K562 (cell line): ENCODE measurements at regions not wholly inside any gene's neighbourhood (a gene's known extent, or its start where the extent isn't known, plus 50 kb on each side); places are given as distances from the start of the nearest gene placed in this dataset.
"Not testable (repeated sequence)": the region's sequence is repeated elsewhere in the genome, so short reads cannot be mapped to it uniquely, and the experiment has no call there.

Experiments
- CTBP1 ChIP-seq: fragments of 450-650 bp; IDR thresholded peaks from 2 replicates; pipeline ENCODE4 v1.6.1; 2016; ENCODE audit warnings: borderline replicate concordance
- E2F8 ChIP-seq: fragments of 450-650 bp; IDR thresholded peaks from 2 replicates; pipeline ENCODE4 v1.7.1; 2018; ENCODE audit warnings: mild to moderate bottlenecking, low read depth; ENCODE audit not compliant: partially characterized antibody
- HBP1 ChIP-seq: fragments of 450-650 bp; formaldehyde crosslinking; IDR thresholded peaks from 2 replicates; pipeline ENCODE4 v1.4.0; 2022; ENCODE audit warnings: missing genetic modification characterization
- HDAC1 ChIP-seq, 2 experiments: fragments of 450-650 bp; IDR thresholded peaks; 2 replicates each; pipeline ENCODE4 v1.6.1; 2016 to 2017; ENCODE audit warnings: inconsistent platforms in 1 of 2, mild to moderate bottlenecking in 1 of 2, moderate library complexity in 1 of 2
- ILK ChIP-seq: fragments of 450-650 bp; IDR thresholded peaks from 2 replicates; pipeline ENCODE4 v1.6.1; 2016; ENCODE audit warnings: missing genetic modification characterization, low read depth, mild to moderate bottlenecking, missing compliant biosample characterization, moderate library complexity, borderline replicate concordance
- NR4A1 ChIP-seq, 2 experiments: fragments of 250-450 bp in 1 of 2; fragments of 450-650 bp in 1 of 2; sonication (Bioruptor Pico) in 1 of 2; IDR thresholded peaks; 2 replicates each; pipeline versions ENCODE4 v1.4.0 to v1.6.1; 2016 to 2020; ENCODE audit warnings: mild to moderate bottlenecking in 2 of 2, missing compliant biosample characterization in 1 of 2, missing genetic modification characterization in 1 of 2, moderate library complexity in 1 of 2
- PTTG1 ChIP-seq: fragments of 450-650 bp; IDR thresholded peaks from 2 replicates; pipeline ENCODE4 v1.6.1; 2016; ENCODE audit warnings: low read depth, mild to moderate bottlenecking, missing genetic modification characterization, missing compliant biosample characterization
- TEAD2 ChIP-seq: fragments of 450-650 bp; IDR thresholded peaks from 2 replicates; pipeline ENCODE4 v1.6.1; 2016; ENCODE audit warnings: missing genetic modification characterization, control low read depth, missing compliant biosample characterization
- TRIM24 ChIP-seq, 2 experiments: fragments of 450-650 bp; IDR thresholded peaks; 2 replicates each; pipeline ENCODE4 v1.6.1; 2016
- ZBTB26 ChIP-seq: fragments of 450-650 bp; formaldehyde crosslinking; IDR thresholded peaks from 2 replicates; pipeline ENCODE4 v1.4.0; 2022; ENCODE audit warnings: missing genetic modification characterization
- ZNF324 ChIP-seq: fragments of 250-450 bp; sonication (Bioruptor Pico); IDR thresholded peaks from 2 replicates; pipeline ENCODE4 v1.4.0; 2020; ENCODE audit warnings: mild to moderate bottlenecking
- ZNF592 ChIP-seq: fragments of 450-650 bp; IDR thresholded peaks from 2 replicates; pipeline ENCODE4 v1.6.1; 2017; ENCODE audit warnings: antibody characterized with exemption, mild to moderate bottlenecking
- ZNF668 ChIP-seq: fragments of 250-450 bp; sonication (Bioruptor Pico); IDR thresholded peaks from 2 replicates; pipeline ENCODE4 v1.8.0; 2022; ENCODE audit warnings: mild to moderate bottlenecking, inconsistent platforms

GRCh38 chr7:106567204-106568001 lies 93.6 kb downstream of the CCDC71L start (continued):
- peak; percentile 18 for TF ChIP-seq E2F8
- peak; percentile 54; the same call in 1 of the 2 replicates for TF ChIP-seq TEAD2 (tag)
- TF ChIP-seq HDAC1 (IDR thresholded peaks at IDR 0.05), result 0 out of 4 replicates have a peak, but pooled peaks of 1 of the 2 experiments have one; percentile 40
- 0 out of 2 replicates have a peak, but pooled peaks have one; percentile 24 for TF ChIP-seq HBP1 (CRISPR knock-in tag)
- peak; percentile 95 for TF ChIP-seq ZNF592
- peak; percentile 74 for TF ChIP-seq PTTG1 (tag)
- peak; percentile 42; the same call in 1 of the 2 replicates for TF ChIP-seq ZBTB26 (CRISPR knock-in tag)
- TF ChIP-seq ZNF668 (CRISPR knock-in tag), result peak; percentile 88; the same call in 1 of the 2 replicates
- peak; percentile 49; the same call in 1 of the 2 replicates for TF ChIP-seq ILK (tag)
- not testable (repeated sequence) for TF ChIP-seq NR4A1 (CRISPR knock-in tag; IDR thresholded peaks at IDR 0.05)
- peak; percentile 94 for TF ChIP-seq NR4A1 (tag; IDR thresholded peaks at IDR 0.05)
- TF ChIP-seq CTBP1, result 0 out of 2 replicates have a peak, but pooled peaks have one; percentile 22
- peak; percentile 65 to 81 for TF ChIP-seq TRIM24 (IDR thresholded peaks at IDR 0.05)
- TF ChIP-seq ZNF324 (CRISPR knock-in tag), result 0 out of 2 replicates have a peak, but pooled peaks have one; percentile 18
